ENCODE measurements at regions not wholly inside any gene's neighbourhood (a gene's known extent, or its start where the extent isn't known, plus 50 kb on each side); places are given as distances from the start of the nearest gene placed in this dataset.

DNA sequence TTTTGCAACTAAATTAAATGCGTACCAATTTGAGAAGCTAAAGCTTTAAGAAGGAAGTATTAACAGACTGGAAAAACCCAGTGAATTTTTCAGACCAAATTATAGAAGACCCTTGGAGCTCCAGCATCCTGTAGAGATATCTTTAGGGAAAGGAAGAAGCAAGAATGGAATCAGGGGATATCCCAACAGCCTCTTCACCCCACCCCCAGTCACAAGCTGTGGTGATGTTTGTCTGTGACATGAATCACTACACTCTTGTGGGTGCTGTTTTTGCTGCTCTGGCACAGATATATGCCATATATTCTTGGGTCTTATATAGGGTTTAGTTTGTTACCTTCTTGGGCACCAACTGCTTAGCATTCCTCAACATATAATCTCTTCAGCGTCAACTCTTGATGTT, 78.5 kb upstream of the BCL6 start:
- no peak overlapping the region for H3K27ac ChIP-seq (ENCODE audit: low read depth, low read length)
- no peaks in the 10 kb centered on the region for H3K9me3 ChIP-seq (ENCODE audit: insufficient read depth, low read depth, low read length)
- no peak overlapping the region for H4K91ac ChIP-seq (ENCODE audit: low read depth, low read length)
- H3K79me2 ChIP-seq (ENCODE audit: control insufficient read depth, insufficient read depth, low read length, poor library complexity) = no peaks in the 10 kb centered on the region
- no peak overlapping the region for H2BK120ac ChIP-seq (ENCODE audit: insufficient read depth, low read length, poor library complexity)
- no peak overlapping the region for H3K23ac ChIP-seq (ENCODE audit: low read length)
- H2AK5ac ChIP-seq (ENCODE audit: low read length) = no peak overlapping the region
- no peak overlapping the region for H4K8ac ChIP-seq (ENCODE audit: low read depth, low read length)
- no peak overlapping the region for H3K4ac ChIP-seq (ENCODE audit: low read depth, low read length)
- H4K12ac ChIP-seq (ENCODE audit: low read depth, low read length) = no peak overlapping the region
- no peak overlapping the region for H3K18ac ChIP-seq (ENCODE audit: low read length)
- peaks cover 5 to 9% of the 10 kb centered on the region in 2 experiments for H3K4me1 ChIP-seq (ENCODE audit: control insufficient read depth in 1 of 2, insufficient read depth in 2 of 2, low read length in 2 of 2)
- peaks cover 4% of the 10 kb centered on the region for H3K79me1 ChIP-seq (ENCODE audit: low read length)
- no peak overlapping the region for H2BK12ac ChIP-seq (ENCODE audit: low read length)
- H3K4me2 ChIP-seq (ENCODE audit: low read length) = no peak overlapping the region
- H2BK5ac ChIP-seq (ENCODE audit: low read depth, low read length, poor library complexity) = no peak overlapping the region
- DNase-seq = no peak
- no peaks in the 10 kb centered on the region for H3K36me3 ChIP-seq (ENCODE audit: control insufficient read depth in 1 of 2, insufficient read depth in 2 of 2, low read length in 2 of 2)
- H3K9ac ChIP-seq (ENCODE audit: low read length) = no peak overlapping the region
- WGBS (ENCODE audit: extremely low coverage, insufficient coverage, insufficient read length) = no CpG with 5 or more reads among the region's 2 CpGs
- H2AFZ ChIP-seq (ENCODE audit: insufficient read depth, low read length, poor library complexity) = no peak overlapping the region
- H3K27me3 ChIP-seq (ENCODE audit: insufficient read depth, low read length) = no peaks in the 10 kb centered on the region
- H3K4me3 ChIP-seq (ENCODE audit: low read depth, low read length) = no peak overlapping the region
- H3K14ac ChIP-seq (ENCODE audit: low read length) = no peak overlapping the region

DNA sequence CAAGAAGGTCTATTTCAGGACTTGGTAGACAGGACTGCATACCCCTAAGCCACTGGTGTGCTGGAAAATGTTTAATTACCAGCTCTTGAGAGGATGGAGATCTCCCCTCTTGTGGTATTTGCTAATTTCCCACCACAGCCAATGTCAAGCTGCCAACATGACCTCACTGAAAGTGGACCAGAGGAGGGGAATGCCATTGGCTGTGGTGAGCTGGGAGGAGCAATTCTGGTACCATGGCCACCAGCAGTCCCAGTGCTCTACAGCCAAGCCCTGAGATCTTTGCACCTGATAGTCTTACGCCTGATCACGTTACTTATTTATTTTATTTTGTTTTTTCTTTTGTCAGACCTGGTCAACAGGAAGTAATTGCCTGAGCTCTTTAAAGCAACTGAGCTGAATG, 82.5 kb upstream of the BCL6 start:
- H2BK120ac ChIP-seq (ENCODE audit: insufficient read depth, low read length, poor library complexity) = no peak overlapping the region
- H3K9ac ChIP-seq (ENCODE audit: low read length) = no peak overlapping the region
- H3K18ac ChIP-seq (ENCODE audit: low read length) = no peak overlapping the region
- H2AFZ ChIP-seq (ENCODE audit: insufficient read depth, low read length, poor library complexity) = no peak overlapping the region
- no peaks in the 10 kb centered on the region for H3K9me3 ChIP-seq (ENCODE audit: insufficient read depth, low read depth, low read length)
- H3K4ac ChIP-seq (ENCODE audit: low read depth, low read length) = no peak overlapping the region
- no CpG with 5 or more reads among the region's 2 CpGs for whole genome bisulfite sequencing (ENCODE audit: extremely low coverage, insufficient coverage, insufficient read length)
- no peak overlapping the region for H3K4me2 ChIP-seq (ENCODE audit: low read length)
- H4K91ac ChIP-seq (ENCODE audit: low read depth, low read length) = no peak overlapping the region
- H3K27me3 ChIP-seq (ENCODE audit: insufficient read depth, low read length) = no peaks in the 10 kb centered on the region
- H3K27ac ChIP-seq (ENCODE audit: low read depth, low read length) = no peak overlapping the region
- no peak overlapping the region for H2AK5ac ChIP-seq (ENCODE audit: low read length)
- no peak overlapping the region for H4K12ac ChIP-seq (ENCODE audit: low read depth, low read length)
- no peak overlapping the region for H2BK12ac ChIP-seq (ENCODE audit: low read length)
- no peaks in the 10 kb centered on the region for H3K79me2 ChIP-seq (ENCODE audit: control insufficient read depth, insufficient read depth, low read length, poor library complexity)
- H3K79me1 ChIP-seq (ENCODE audit: low read length) = no peaks in the 10 kb centered on the region
- no peak overlapping the region for H2BK5ac ChIP-seq (ENCODE audit: low read depth, low read length, poor library complexity)
- no peaks in the 10 kb centered on the region for H3K36me3 ChIP-seq (ENCODE audit: control insufficient read depth in 1 of 2, insufficient read depth in 2 of 2, low read length in 2 of 2)
- no peak for DNase-seq
- H4K8ac ChIP-seq (ENCODE audit: low read depth, low read length) = no peak overlapping the region
- H3K14ac ChIP-seq (ENCODE audit: low read length) = no peak overlapping the region
- no peak overlapping the region for H3K23ac ChIP-seq (ENCODE audit: low read length)
- no peak overlapping the region for H3K4me3 ChIP-seq (ENCODE audit: low read depth, low read length)
- no peaks in the 10 kb centered on the region for H3K4me1 ChIP-seq (ENCODE audit: control insufficient read depth in 1 of 2, insufficient read depth in 2 of 2, low read length in 2 of 2)

DNA sequence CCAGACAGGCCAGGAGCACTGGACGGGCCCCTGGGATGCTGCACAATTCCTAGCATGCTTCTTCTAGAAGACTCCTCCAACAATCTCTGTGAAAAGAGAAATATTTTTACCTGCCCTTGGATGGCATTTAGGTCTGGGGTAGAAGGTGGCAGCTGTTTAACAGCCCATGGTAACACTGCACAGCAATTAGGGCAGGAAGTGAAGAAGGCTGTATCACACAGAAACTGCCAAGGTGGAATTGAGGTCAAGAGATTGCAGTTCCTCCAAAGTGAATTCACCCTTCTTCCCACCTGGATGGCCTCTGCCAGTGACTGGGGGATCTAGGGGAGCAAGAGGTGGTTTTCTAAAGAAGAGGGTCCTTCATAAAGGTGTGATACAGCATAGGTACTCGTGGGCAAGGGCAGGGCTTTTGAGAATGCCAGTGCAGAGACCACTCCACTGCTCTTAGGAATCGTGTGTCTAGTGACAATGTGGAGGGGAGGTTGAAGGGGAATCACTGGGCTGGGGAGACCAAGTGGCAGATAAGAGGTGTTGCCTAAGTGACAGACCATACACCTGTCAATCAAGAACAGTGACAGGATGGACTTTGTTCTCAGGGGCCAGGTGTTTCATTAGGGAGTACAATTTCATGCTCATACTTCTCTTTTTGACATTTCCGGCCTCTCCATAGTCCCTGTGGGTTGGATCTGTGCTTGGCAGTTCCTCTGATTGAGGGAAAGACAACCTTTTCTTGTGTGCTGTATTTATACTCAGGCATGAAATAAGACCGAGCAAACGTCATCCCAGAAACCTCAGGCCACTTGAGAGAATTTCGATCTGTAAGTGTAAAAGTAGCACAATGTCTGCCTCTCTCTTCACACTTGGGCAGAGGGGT, 83.5 kb upstream of the BCL6 start:
- Histone ChIP-seq H3K4me3 (ENCODE audit: low read depth, low read length) (no peak overlapping the region), H3K4me2 (ENCODE audit: low read length) (no peak overlapping the region), H3K27me3 (ENCODE audit: insufficient read depth, low read length) (no peaks in the 10 kb centered on the region), H2BK12ac (ENCODE audit: low read length) (no peak overlapping the region), H3K18ac (ENCODE audit: low read length) (no peak overlapping the region), H3K14ac (ENCODE audit: low read length) (no peak overlapping the region), H3K79me1 (ENCODE audit: low read length) (no peaks in the 10 kb centered on the region), H4K12ac (ENCODE audit: low read depth, low read length) (no peak overlapping the region), H3K23ac (ENCODE audit: low read length) (no peak overlapping the region), H3K27ac (ENCODE audit: low read depth, low read length) (no peak overlapping the region), H2BK120ac (ENCODE audit: insufficient read depth, low read length, poor library complexity) (no peak overlapping the region), H3K9ac (ENCODE audit: low read length) (no peak overlapping the region), H2AK5ac (ENCODE audit: low read length) (no peak overlapping the region), H3K9me3 (ENCODE audit: insufficient read depth, low read depth, low read length) (peaks cover 1% of the 10 kb centered on the region), H2BK5ac (ENCODE audit: low read depth, low read length, poor library complexity) (no peak overlapping the region), H4K8ac (ENCODE audit: low read depth, low read length) (no peak overlapping the region), H4K91ac (ENCODE audit: low read depth, low read length) (no peak overlapping the region), H3K4ac (ENCODE audit: low read depth, low read length) (no peak overlapping the region), H3K36me3 (ENCODE audit: control insufficient read depth in 1 of 2, insufficient read depth in 2 of 2, low read length in 2 of 2) (no peaks in the 10 kb centered on the region), H3K79me2 (ENCODE audit: control insufficient read depth, insufficient read depth, low read length, poor library complexity) (no peaks in the 10 kb centered on the region), H3K4me1 (ENCODE audit: control insufficient read depth in 1 of 2, insufficient read depth in 2 of 2, low read length in 2 of 2) (no peaks in the 10 kb centered on the region), H2AFZ (ENCODE audit: insufficient read depth, low read length, poor library complexity) (no peak overlapping the region)
- no peak for DNase-seq
- no CpG with 5 or more reads among the region's 7 CpGs for WGBS (ENCODE audit: extremely low coverage, insufficient coverage, insufficient read length)

DNA sequence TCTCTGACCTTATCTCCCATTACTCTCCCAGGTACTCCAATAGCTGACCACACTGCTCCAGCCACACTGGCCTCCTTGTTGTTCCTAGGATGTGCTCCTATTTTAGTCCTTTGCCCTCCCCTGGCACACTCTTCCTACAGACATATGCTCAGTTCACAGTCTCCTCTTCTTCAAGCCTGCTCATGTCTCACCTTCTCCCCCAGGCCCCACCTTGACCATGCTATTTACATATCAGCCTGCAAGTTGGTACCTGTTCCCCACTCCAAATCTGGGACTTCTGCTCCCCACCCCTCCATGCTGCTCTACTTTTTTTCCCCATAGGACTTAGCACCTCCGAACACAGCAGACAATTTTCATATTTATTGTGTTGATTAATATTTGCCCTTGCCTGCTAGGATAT, 84.9 kb upstream of the BCL6 start:
- no peak for DNase-seq
- Histone ChIP-seq H2BK5ac (ENCODE audit: low read depth, low read length, poor library complexity) (no peak overlapping the region), H3K14ac (ENCODE audit: low read length) (no peak overlapping the region), H3K27me3 (ENCODE audit: insufficient read depth, low read length) (no peaks in the 10 kb centered on the region), H4K91ac (ENCODE audit: low read depth, low read length) (no peak overlapping the region), H3K4me1 (ENCODE audit: control insufficient read depth in 1 of 2, insufficient read depth in 2 of 2, low read length in 2 of 2) (no peaks in the 10 kb centered on the region), H3K4me2 (ENCODE audit: low read length) (no peak overlapping the region), H2AFZ (ENCODE audit: insufficient read depth, low read length, poor library complexity) (no peak overlapping the region), H2BK12ac (ENCODE audit: low read length) (no peak overlapping the region), H3K9me3 (ENCODE audit: insufficient read depth, low read depth, low read length) (peaks cover 3% of the 10 kb centered on the region), H3K4me3 (ENCODE audit: low read depth, low read length) (no peak overlapping the region), H2AK5ac (ENCODE audit: low read length) (no peak overlapping the region), H4K8ac (ENCODE audit: low read depth, low read length) (no peak overlapping the region), H3K79me2 (ENCODE audit: control insufficient read depth, insufficient read depth, low read length, poor library complexity) (no peaks in the 10 kb centered on the region), H2BK120ac (ENCODE audit: insufficient read depth, low read length, poor library complexity) (no peak overlapping the region), H3K18ac (ENCODE audit: low read length) (no peak overlapping the region), H3K27ac (ENCODE audit: low read depth, low read length) (no peak overlapping the region), H3K23ac (ENCODE audit: low read length) (no peak overlapping the region), H3K36me3 (ENCODE audit: control insufficient read depth in 1 of 2, insufficient read depth in 2 of 2, low read length in 2 of 2) (no peaks in the 10 kb centered on the region), H4K12ac (ENCODE audit: low read depth, low read length) (no peak overlapping the region), H3K9ac (ENCODE audit: low read length) (no peak overlapping the region), H3K79me1 (ENCODE audit: low read length) (no peaks in the 10 kb centered on the region), H3K4ac (ENCODE audit: low read depth, low read length) (no peak overlapping the region)
- WGBS (ENCODE audit: extremely low coverage, insufficient coverage, insufficient read length) = no CpG with 5 or more reads among the region's 1 CpG
